ENCODE measurements at regions not wholly inside any gene's neighbourhood (a gene's known extent, or its start where the extent isn't known, plus 50 kb on each side); places are given as distances from the start of the nearest gene placed in this dataset.

- H3K27ac ChIP-seq: no peak overlapping the region
- 91 to 93% methylated on average over 3 of the region's 3 CpGs for WGBS, 2 donors
- no peaks in the 10 kb centered on the region for H3K4me1 ChIP-seq
- H3K36me3 ChIP-seq (ENCODE audit: low read depth, missing control alignments): no peaks in the 10 kb centered on the region
- TF ChIP-seq POLR2A (IDR thresholded peaks at IDR 0.05) (no peak), CTCF (IDR thresholded peaks at IDR 0.05) (no peak)
- intact Hi-C loops (cut with DNase I; ENCODE audit: low total_unique reads): no loop called here
- no peaks in the 10 kb centered on the region for H3K27me3 ChIP-seq
- DNase-seq: no peak
- no peak overlapping the region for H3K4me3 ChIP-seq
- H3K9me3 ChIP-seq: no peaks in the 10 kb centered on the region
Measured at GRCh38 chr1:79388694-79389361, 382.3 kb upstream of the ADGRL4 start.

DNA sequence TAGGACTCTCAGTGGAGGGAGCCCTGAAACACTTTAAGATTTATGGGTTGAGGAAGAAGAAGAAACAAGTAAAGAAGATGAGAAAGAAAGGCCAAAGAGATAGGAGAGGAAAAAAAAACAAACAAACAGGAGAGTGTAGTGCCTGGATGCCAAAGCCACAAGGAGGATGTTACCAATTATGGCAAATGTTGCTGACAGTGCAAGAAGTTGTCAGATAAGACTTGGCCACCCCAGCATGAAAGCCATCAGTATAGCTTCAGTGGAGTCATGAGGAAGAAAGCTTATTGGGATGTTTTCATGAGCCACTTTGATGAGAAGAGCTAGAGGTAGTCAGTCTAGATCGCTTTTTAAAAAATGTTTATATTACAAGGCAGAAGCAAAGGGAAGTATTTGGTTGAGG is 380.2 kb upstream of the ADGRL4 start:
- Histone ChIP-seq H3K4me3 (no peak overlapping the region), H3K36me3 (ENCODE audit: low read depth, missing control alignments) (no peaks in the 10 kb centered on the region), H3K27me3 (no peaks in the 10 kb centered on the region), H3K27ac (no peak overlapping the region), H3K9me3 (no peaks in the 10 kb centered on the region), H3K4me1 (no peaks in the 10 kb centered on the region)
- intact Hi-C loops (cut with DNase I; ENCODE audit: low total_unique reads): no loop called here
- TF ChIP-seq CTCF (IDR thresholded peaks at IDR 0.05): no peak
- no peak for TF ChIP-seq POLR2A (IDR thresholded peaks at IDR 0.05)
- no peak for DNase-seq
- WGBS, 2 donors: 97 to 100% methylated on average over 1 of the region's 1 CpG

DNA sequence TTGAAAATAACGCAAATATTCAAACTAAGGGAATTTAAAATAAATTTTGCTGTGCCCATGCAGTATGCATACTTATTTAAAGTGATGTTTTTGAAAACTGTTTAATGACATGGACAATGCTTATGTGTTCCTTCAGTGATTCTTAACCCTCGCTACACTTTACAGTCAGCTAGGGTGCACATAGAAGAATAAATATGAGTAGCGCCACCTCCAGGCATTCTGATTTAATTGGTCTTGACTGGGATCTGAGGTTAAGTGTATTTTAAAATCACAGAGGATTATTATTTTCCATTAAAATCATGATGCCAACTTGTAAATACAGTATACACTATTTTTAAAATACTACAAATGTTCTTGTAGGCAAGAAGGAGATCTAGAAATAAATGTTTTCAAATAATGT is 373.5 kb upstream of the ADGRL4 start:
- H3K4me1 ChIP-seq: no peaks in the 10 kb centered on the region
- no peak overlapping the region for H3K4me3 ChIP-seq
- TF ChIP-seq CTCF (IDR thresholded peaks at IDR 0.05) (no peak), POLR2A (IDR thresholded peaks at IDR 0.05) (no peak)
- no peak for DNase-seq
- 88 to 95% methylated on average over 3 of the region's 3 CpGs for WGBS, 2 donors
- no peaks in the 10 kb centered on the region for H3K27me3 ChIP-seq
- H3K9me3 ChIP-seq: no peaks in the 10 kb centered on the region
- no peaks in the 10 kb centered on the region for H3K36me3 ChIP-seq (ENCODE audit: low read depth, missing control alignments)
- intact Hi-C loops (cut with DNase I; ENCODE audit: low total_unique reads): no loop called here
- H3K27ac ChIP-seq: no peak overlapping the region

GRCh38 chr1:79376106-79376505 is 369.6 kb upstream of the ADGRL4 start:
- 94% methylated on average over 1 of the region's 1 CpG for WGBS, 2 donors
- no peaks in the 10 kb centered on the region for H3K36me3 ChIP-seq (ENCODE audit: low read depth, missing control alignments)
- DNase-seq: no peak
- H3K9me3 ChIP-seq: no peaks in the 10 kb centered on the region
- H3K27me3 ChIP-seq: no peaks in the 10 kb centered on the region
- TF ChIP-seq CTCF (IDR thresholded peaks at IDR 0.05): no peak
- no peak for TF ChIP-seq POLR2A (IDR thresholded peaks at IDR 0.05)
- no peaks in the 10 kb centered on the region for H3K4me1 ChIP-seq
- intact Hi-C loops (cut with DNase I; ENCODE audit: low total_unique reads): no loop called here
- H3K27ac ChIP-seq: no peak overlapping the region
- no peak overlapping the region for H3K4me3 ChIP-seq

- TF ChIP-seq CTCF (IDR thresholded peaks at IDR 0.05): no peak
- TF ChIP-seq POLR2A (IDR thresholded peaks at IDR 0.05): no peak
- WGBS, 2 donors: 42 to 49% methylated on average over 1 of the region's 1 CpG
- no peaks in the 10 kb centered on the region for H3K36me3 ChIP-seq (ENCODE audit: low read depth, missing control alignments)
- no peak overlapping the region for H3K4me3 ChIP-seq
- no peak overlapping the region for H3K27ac ChIP-seq
- H3K27me3 ChIP-seq: no peaks in the 10 kb centered on the region
- H3K9me3 ChIP-seq: no peaks in the 10 kb centered on the region
- H3K4me1 ChIP-seq: no peaks in the 10 kb centered on the region
- no peak for DNase-seq
- intact Hi-C loops (cut with DNase I; ENCODE audit: low total_unique reads): no loop called here
Measured at GRCh38 chr1:79375352-79375751, 368.8 kb upstream of the ADGRL4 start.
